Mesendoderm (in vitro differentiated cells): ENCODE measurements at regions not wholly inside any gene's neighbourhood (a gene's known extent, or its start where the extent isn't known, plus 50 kb on each side); places are given as distances from the start of the nearest gene placed in this dataset.

Experiments used
- DNase-seq: peaks from one replicate; pipeline ENCODE4 v3.0.0; 2013
- H2AK5ac ChIP-seq: 2 replicates; pipeline ENCODE4 v1.6.1; 2013; ENCODE audit warnings: low read length, inconsistent platforms
- H2BK120ac ChIP-seq: 2 replicates; pipeline ENCODE4 v1.6.1; 2013; ENCODE audit warnings: low read depth, mild to moderate bottlenecking, low read length, moderate library complexity, mixed read lengths
- H2BK15ac ChIP-seq: replicated peaks from 2 replicates; pipeline ENCODE4 v1.6.1; 2013; ENCODE audit warnings: low read depth, mild to moderate bottlenecking, moderate library complexity
- H2BK5ac ChIP-seq: 2 replicates; pipeline ENCODE4 v1.6.1; 2013; ENCODE audit warnings: low read length, inconsistent platforms
- H3K18ac ChIP-seq: 2 replicates; pipeline ENCODE4 v1.6.1; 2013; ENCODE audit warnings: mild to moderate bottlenecking, low read length, mixed read lengths
- H3K23ac ChIP-seq: one replicate; pipeline ENCODE4 v1.6.1; 2013; ENCODE audit warnings: low read length
- H3K27ac ChIP-seq: 2 replicates; pipeline ENCODE4 v1.5.1; 2013; ENCODE audit warnings: low read depth, mild to moderate bottlenecking, inconsistent platforms, low read length, moderate library complexity
- H3K27me3 ChIP-seq: 2 replicates; pipeline ENCODE4 v1.6.1; 2013; ENCODE audit warnings: low read length, control low read depth, mild to moderate bottlenecking, inconsistent platforms; ENCODE audit not compliant: insufficient read depth, poor library complexity
- H3K36me3 ChIP-seq: 2 replicates; pipeline ENCODE4 v1.6.1; 2013; ENCODE audit warnings: low read length, inconsistent platforms; ENCODE audit not compliant: control insufficient read depth, insufficient read depth
- H3K4ac ChIP-seq: one replicate; pipeline ENCODE4 v1.6.1; 2013; ENCODE audit warnings: low read depth, mild to moderate bottlenecking, low read length, moderate library complexity
- H3K4me1 ChIP-seq: 2 replicates; pipeline ENCODE4 v1.6.1; 2013; ENCODE audit warnings: low read depth, low read length, inconsistent platforms; ENCODE audit not compliant: control insufficient read depth
- H3K4me2 ChIP-seq: 2 replicates; pipeline ENCODE4 v1.6.1; 2013; ENCODE audit warnings: low read length
- H3K4me3 ChIP-seq: 2 replicates; pipeline ENCODE4 v1.5.1; 2013; ENCODE audit warnings: mild to moderate bottlenecking, low read length
- H3K56ac ChIP-seq: one replicate; pipeline ENCODE4 v1.6.1; 2013; ENCODE audit warnings: low read length
- H3K79me1 ChIP-seq: 2 replicates; pipeline ENCODE4 v1.6.1; 2013; ENCODE audit warnings: low read length, inconsistent platforms
- H3K79me2 ChIP-seq: 2 replicates; pipeline ENCODE4 v1.6.1; 2013; ENCODE audit warnings: mild to moderate bottlenecking, low read length; ENCODE audit not compliant: control insufficient read depth, insufficient read depth
- H3K9ac ChIP-seq: 2 replicates; pipeline ENCODE4 v1.6.1; 2013; ENCODE audit warnings: low read length, inconsistent platforms
- H4K5ac ChIP-seq: one replicate; pipeline ENCODE4 v1.6.1; 2013; ENCODE audit warnings: low read length
- H4K8ac ChIP-seq: one replicate; pipeline ENCODE4 v1.6.1; 2013; ENCODE audit warnings: low read depth, mild to moderate bottlenecking, control low read depth, low read length, moderate library complexity
- WGBS: extraction: QIAGEN DNeasy Blood & Tissue Kit; methylation state at CpG from one replicate; pipeline ENCODE4 v1.1.7; 2013; ENCODE audit warnings: low lambda C conversion rate, missing lambda C conversion rate; ENCODE audit not compliant: insufficient coverage; ENCODE audit errors: extremely low coverage; 5-methylcytosine and 5-hydroxymethylcytosine counted together

DNA sequence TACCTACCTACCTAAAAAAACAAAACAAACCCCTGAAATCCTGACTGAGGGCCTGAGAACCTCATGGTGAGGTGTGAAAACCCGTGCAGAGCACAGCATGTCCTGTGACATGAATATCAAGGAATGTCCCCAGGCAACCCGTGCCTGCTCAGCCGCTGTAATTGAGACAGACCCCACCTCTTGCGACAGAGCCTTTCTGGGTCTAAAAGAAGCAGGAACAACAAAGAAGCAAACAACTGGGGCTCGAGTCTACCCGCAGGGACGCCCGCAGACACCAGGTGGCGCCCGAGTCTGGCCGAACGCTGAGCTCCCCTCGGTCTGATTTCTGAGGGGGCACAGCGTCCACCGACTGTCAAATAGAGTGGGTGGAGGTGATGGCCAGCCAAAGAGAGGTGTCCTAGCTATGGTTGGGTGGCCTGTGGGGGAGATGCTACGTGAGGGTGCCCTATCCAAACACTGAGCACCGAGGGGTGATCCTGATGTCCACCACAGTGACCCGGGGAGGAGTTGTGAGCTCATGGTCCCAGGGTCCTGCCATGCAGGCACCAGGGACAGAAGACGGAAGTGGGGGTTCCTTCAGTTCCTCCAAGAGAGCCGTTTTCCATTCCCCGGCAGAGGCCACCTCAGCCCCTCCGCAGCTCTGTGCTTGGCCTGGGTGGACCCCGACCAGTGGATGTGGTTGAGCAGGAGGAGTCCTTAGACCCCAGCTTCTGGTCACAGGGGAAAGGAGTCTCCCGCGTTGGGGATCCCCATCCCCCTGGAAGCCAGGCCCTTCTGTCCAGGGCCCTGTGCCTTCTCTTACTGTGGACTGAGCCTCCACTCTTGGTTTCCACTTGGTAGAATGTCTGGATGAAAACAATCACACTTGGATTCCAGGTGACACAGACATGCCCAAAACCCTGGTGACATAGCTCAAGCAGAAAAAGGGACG lies 268.2 kb downstream of the CDC5L start:
- no peaks in the 10 kb centered on the region for H3K79me2 ChIP-seq
- no peak overlapping the region for H2BK120ac ChIP-seq
- no peak overlapping the region for H4K5ac ChIP-seq
- no peak overlapping the region for H3K27ac ChIP-seq
- H2BK15ac ChIP-seq, result no peak overlapping the region
- DNase-seq, result peak; percentile 100
- peak overlapping the region; percentile 62 for H3K56ac ChIP-seq
- no peak overlapping the region for H2BK5ac ChIP-seq
- WGBS, result no CpG with 5 or more reads among the region's 26 CpGs
- H2AK5ac ChIP-seq, result peak overlapping the region; percentile 88
- no peaks in the 10 kb centered on the region for H3K36me3 ChIP-seq
- no peak overlapping the region for H3K9ac ChIP-seq
- H3K4me2 ChIP-seq, result no peak overlapping the region
- H3K4ac ChIP-seq, result peak overlapping the region; percentile 8
- no peak overlapping the region for H4K8ac ChIP-seq
- no peak overlapping the region for H3K18ac ChIP-seq
- no peak overlapping the region for H3K23ac ChIP-seq
- H3K4me3 ChIP-seq, result no peak overlapping the region
- no peaks in the 10 kb centered on the region for H3K79me1 ChIP-seq
- H3K27me3 ChIP-seq, result no peaks in the 10 kb centered on the region
- peaks cover 6% of the 10 kb centered on the region for H3K4me1 ChIP-seq

DNA sequence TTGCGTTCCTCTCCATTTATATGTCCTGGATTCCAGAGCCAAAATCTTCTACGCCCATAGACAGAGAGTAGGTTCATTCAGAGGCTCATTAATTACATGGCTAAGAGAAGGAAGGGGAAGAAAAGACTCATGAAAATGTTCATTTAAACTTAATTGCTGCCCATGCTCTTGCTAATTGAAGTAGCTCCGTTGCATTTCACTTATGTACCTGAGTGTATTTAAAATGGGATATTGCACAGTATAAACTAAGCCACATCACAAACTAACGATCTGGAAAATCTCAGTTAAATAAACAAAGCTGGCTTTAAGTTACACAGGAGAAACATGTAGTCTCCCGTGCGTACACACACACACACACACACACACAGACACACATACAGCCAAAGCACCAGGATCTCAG lies 269.2 kb downstream of the CDC5L start:
- Histone ChIP-seq H4K5ac (no peak overlapping the region), H3K36me3 (no peaks in the 10 kb centered on the region), H2BK15ac (no peak overlapping the region), H2BK5ac (no peak overlapping the region), H3K23ac (no peak overlapping the region), H3K79me2 (no peaks in the 10 kb centered on the region), H4K8ac (no peak overlapping the region), H3K4me1 (peaks cover 2% of the 10 kb centered on the region), H3K27me3 (no peaks in the 10 kb centered on the region), H3K79me1 (no peaks in the 10 kb centered on the region), H3K56ac (no peak overlapping the region), H2BK120ac (no peak overlapping the region), H3K9ac (no peak overlapping the region), H3K27ac (no peak overlapping the region), H3K4ac (no peak overlapping the region), H3K4me2 (no peak overlapping the region), H3K18ac (no peak overlapping the region), H3K4me3 (no peak overlapping the region), H2AK5ac (no peak overlapping the region)
- no peak for DNase-seq
- whole genome bisulfite sequencing, result no CpG with 5 or more reads among the region's 6 CpGs

DNA sequence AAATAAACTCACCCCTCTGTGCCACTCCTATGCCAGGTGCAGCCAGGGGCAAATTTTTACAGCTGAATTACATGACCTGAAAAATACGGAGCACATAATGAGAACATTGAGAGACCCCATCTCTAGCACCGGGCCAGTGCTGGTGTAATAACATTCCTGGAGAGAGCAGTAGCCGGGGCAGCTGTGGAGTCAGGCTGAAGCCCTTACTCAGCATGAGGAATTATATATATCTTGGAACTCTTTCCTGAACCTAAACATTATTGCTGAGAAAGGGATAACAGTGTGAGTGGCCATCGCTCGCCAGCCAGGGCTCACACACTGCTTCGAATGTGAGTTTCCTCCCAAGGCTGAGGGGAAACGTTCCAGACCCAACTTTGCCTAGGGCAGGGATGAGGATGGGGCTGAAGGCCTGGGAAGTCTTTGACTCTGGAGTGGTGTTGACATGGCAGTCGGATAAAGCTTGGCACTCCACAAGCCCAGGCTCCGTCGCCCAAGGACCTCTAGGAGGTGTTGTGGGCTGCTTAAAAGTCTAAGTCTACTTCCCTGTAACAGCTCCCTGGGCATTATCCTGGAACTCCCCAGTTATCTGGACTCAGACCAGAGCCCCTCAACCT lies 269.8 kb downstream of the CDC5L start:
- no peak overlapping the region for H4K8ac ChIP-seq
- H3K79me2 ChIP-seq, result no peaks in the 10 kb centered on the region
- H3K9ac ChIP-seq, result no peak overlapping the region
- H3K4me1 ChIP-seq, result peaks cover 3% of the 10 kb centered on the region
- H2BK120ac ChIP-seq, result no peak overlapping the region
- H3K56ac ChIP-seq, result no peak overlapping the region
- H3K4ac ChIP-seq, result no peak overlapping the region
- no peaks in the 10 kb centered on the region for H3K79me1 ChIP-seq
- H4K5ac ChIP-seq, result no peak overlapping the region
- H2BK15ac ChIP-seq, result no peak overlapping the region
- no CpG with 5 or more reads among the region's 10 CpGs for WGBS
- no peak overlapping the region for H3K4me2 ChIP-seq
- H3K4me3 ChIP-seq, result no peak overlapping the region
- H3K23ac ChIP-seq, result no peak overlapping the region
- H2BK5ac ChIP-seq, result no peak overlapping the region
- H3K27me3 ChIP-seq, result no peaks in the 10 kb centered on the region
- H3K36me3 ChIP-seq, result no peaks in the 10 kb centered on the region
- peak overlapping the region; percentile 1 for H3K18ac ChIP-seq
- no peak overlapping the region for H2AK5ac ChIP-seq
- H3K27ac ChIP-seq, result no peak overlapping the region
- no peak for DNase-seq

- Histone ChIP-seq H3K4ac (no peak overlapping the region), H2BK5ac (no peak overlapping the region), H3K27ac (no peak overlapping the region), H3K79me1 (no peaks in the 10 kb centered on the region), H2AK5ac (no peak overlapping the region), H3K27me3 (no peaks in the 10 kb centered on the region), H3K79me2 (no peaks in the 10 kb centered on the region), H3K56ac (no peak overlapping the region), H4K8ac (no peak overlapping the region), H3K4me1 (peaks cover 14% of the 10 kb centered on the region), H3K4me3 (no peak overlapping the region), H2BK120ac (no peak overlapping the region), H4K5ac (no peak overlapping the region), H2BK15ac (no peak overlapping the region), H3K36me3 (no peaks in the 10 kb centered on the region), H3K23ac (no peak overlapping the region), H3K9ac (no peak overlapping the region), H3K4me2 (no peak overlapping the region), H3K18ac (no peak overlapping the region)
- DNase-seq, result no peak
Observed at GRCh38 chr6:44658571-44658970, 271.1 kb downstream of the CDC5L start.

- H3K4me3 ChIP-seq, result no peak overlapping the region
- H2BK5ac ChIP-seq, result peak overlapping the region; percentile 15
- no peak overlapping the region for H2BK120ac ChIP-seq
- no peak overlapping the region for H3K23ac ChIP-seq
- no peak overlapping the region for H3K27ac ChIP-seq
- no peaks in the 10 kb centered on the region for H3K79me2 ChIP-seq
- H3K27me3 ChIP-seq, result no peaks in the 10 kb centered on the region
- no peak overlapping the region for H2AK5ac ChIP-seq
- H3K4me2 ChIP-seq, result no peak overlapping the region
- no peak overlapping the region for H3K56ac ChIP-seq
- no peak for DNase-seq
- H3K79me1 ChIP-seq, result no peaks in the 10 kb centered on the region
- H3K4ac ChIP-seq, result no peak overlapping the region
- no peak overlapping the region for H4K8ac ChIP-seq
- no peaks in the 10 kb centered on the region for H3K36me3 ChIP-seq
- H3K9ac ChIP-seq, result no peak overlapping the region
- H3K18ac ChIP-seq, result no peak overlapping the region
- H4K5ac ChIP-seq, result no peak overlapping the region
- no CpG with 5 or more reads among the region's 5 CpGs for WGBS
- H2BK15ac ChIP-seq, result no peak overlapping the region
- H3K4me1 ChIP-seq, result peaks cover 17% of the 10 kb centered on the region
Observed at GRCh38 chr6:44659726-44660125, 272.2 kb downstream of the CDC5L start.
